H1 (cell line): ENCODE measurements at regions not wholly inside any gene's neighbourhood (a gene's known extent, or its start where the extent isn't known, plus 50 kb on each side); places are given as distances from the start of the nearest gene placed in this dataset.

ENCODE experiments used
- BRCA1 ChIP-seq: IDR thresholded peaks from 2 replicates; pipeline ENCODE4 v1.6.1; 2012; ENCODE audit warnings: low read depth, low read length, improper control_type of control experiment
- POLR2A ChIP-seq, 2 experiments: IDR thresholded peaks; 1 replicate in 1 of 2; 2 replicates in 1 of 2; pipeline ENCODE4 v1.6.1; 2011; ENCODE audit warnings: low read depth in 2 of 2, low read length in 2 of 2, mild to moderate bottlenecking in 2 of 2; ENCODE audit errors: control extremely low read depth in 1 of 2
- TAF7 ChIP-seq: optimal IDR thresholded peaks from 2 replicates; pipeline ENCODE3; 2011; ENCODE audit warnings: low read depth, mild to moderate bottlenecking, inconsistent platforms, low read length, moderate library complexity, borderline replicate concordance
- TEAD4 ChIP-seq: IDR thresholded peaks from 2 replicates; pipeline ENCODE4 v1.6.1; 2012; ENCODE audit warnings: low read depth, low read length, inconsistent platforms, mixed read lengths

GRCh38 chr18:45218436-45218835 lies 396.8 kb upstream of the SLC14A2 start (continued):
- TF ChIP-seq BRCA1 (no peak), TEAD4 (no peak), TAF7 (no peak), POLR2A (IDR thresholded peaks at IDR 0.05; ENCODE audit: control extremely low read depth in 1 of 2, low read depth in 2 of 2, low read length in 2 of 2) (no peak)
